Esophagus (tissue), 2 donors: ENCODE measurements at regions not wholly inside any gene's neighbourhood (a gene's known extent, or its start where the extent isn't known, plus 50 kb on each side); places are given as distances from the start of the nearest gene placed in this dataset.
"Not testable (repeated sequence)": the region's sequence is repeated elsewhere in the genome, so short reads cannot be mapped to it uniquely, and the experiment has no call there.

Experiments used
- H3K27ac ChIP-seq, 2 donors: one replicate each; pipeline ENCODE4 v1.5.1; 2013; ENCODE audit warnings: low read depth in 2 of 2, mild to moderate bottlenecking in 2 of 2, inconsistent platforms in 1 of 2, low read length in 1 of 2, moderate library complexity in 1 of 2
- H3K27me3 ChIP-seq, 2 donors: one replicate each; pipeline ENCODE4 v1.6.1; 2013; ENCODE audit warnings: low read length in 2 of 2, control low read depth in 1 of 2, mild to moderate bottlenecking in 1 of 2; ENCODE audit not compliant: insufficient read depth in 2 of 2, control insufficient read depth in 1 of 2
- H3K36me3 ChIP-seq, 2 donors: one replicate each; pipeline ENCODE4 v1.6.1; 2013; ENCODE audit warnings: low read length in 1 of 2; ENCODE audit not compliant: control insufficient read depth in 2 of 2, insufficient read depth in 2 of 2
- H3K4me1 ChIP-seq, 2 donors: one replicate each; pipeline ENCODE4 v1.6.1; 2013; ENCODE audit warnings: low read length in 1 of 2; ENCODE audit not compliant: control insufficient read depth in 2 of 2, insufficient read depth in 2 of 2
- H3K4me3 ChIP-seq, 2 donors: one replicate each; pipeline ENCODE4 v1.5.1; 2013; ENCODE audit warnings: low read length in 2 of 2, mild to moderate bottlenecking in 2 of 2, low read depth in 1 of 2, moderate library complexity in 1 of 2
- H3K9me3 ChIP-seq, 2 donors: one replicate each; pipeline ENCODE4 v1.6.1; 2013; ENCODE audit warnings: mild to moderate bottlenecking in 2 of 2, low read depth in 1 of 2, low read length in 1 of 2, moderate library complexity in 1 of 2; ENCODE audit not compliant: control insufficient read depth in 2 of 2, insufficient read depth in 1 of 2
- WGBS, 2 donors: extraction: QIAGEN DNeasy Blood & Tissue Kit; methylation state at CpG; one replicate each; pipeline ENCODE4 v1.1.7; 2013; 5-methylcytosine and 5-hydroxymethylcytosine counted together
- donor health status: healthy with polysubstance abuse.
- donor health status: Bipolar disorder and iron deficiency.

GRCh38 chr14:49303946-49304516 lies 282.1 kb downstream of the RPS29 start:
- Histone ChIP-seq H3K27me3 (no peaks in the 10 kb centered on the region), H3K9me3 (no peaks in the 10 kb centered on the region), H3K36me3 (no peaks in the 10 kb centered on the region), H3K4me3 (no peak overlapping the region), H3K4me1 (no peaks in the 10 kb centered on the region), H3K27ac (no peak overlapping the region)
- WGBS, 2 donors = 14 to 17% methylated on average over 5 of the region's 5 CpGs

GRCh38 chr14:49297102-49297501 lies 289.1 kb downstream of the RPS29 start:
- no peaks in the 10 kb centered on the region for H3K27me3 ChIP-seq
- no peak overlapping the region for H3K4me3 ChIP-seq
- no peak overlapping the region for H3K27ac ChIP-seq
- 74% methylated on average over 3 of the region's 3 CpGs for WGBS, 2 donors
- no peaks in the 10 kb centered on the region for H3K36me3 ChIP-seq
- no peaks in the 10 kb centered on the region for H3K4me1 ChIP-seq
- no peaks in the 10 kb centered on the region for H3K9me3 ChIP-seq

- Histone ChIP-seq H3K9me3 (no peaks in the 10 kb centered on the region), H3K4me1 (no peaks in the 10 kb centered on the region), H3K27me3 (no peaks in the 10 kb centered on the region), H3K36me3 (no peaks in the 10 kb centered on the region), H3K4me3 (no peak overlapping the region), H3K27ac (no peak overlapping the region)
- WGBS, 2 donors = 56 to 59% methylated on average over 5 of the region's 5 CpGs
These were observed 291.5 kb downstream of the RPS29 start for GRCh38 chr14:49294621-49295148.

- Histone ChIP-seq H3K27ac (no peak overlapping the region), H3K27me3 (no peaks in the 10 kb centered on the region), H3K4me3 (no peak overlapping the region), H3K4me1 (no peaks in the 10 kb centered on the region), H3K36me3 (no peaks in the 10 kb centered on the region), H3K9me3 (no peaks in the 10 kb centered on the region)
- 41 to 45% methylated on average over 5 of the region's 5 CpGs for whole genome bisulfite sequencing, 2 donors
These were observed 299.2 kb downstream of the RPS29 start for GRCh38 chr14:49287004-49287403.

GRCh38 chr14:49286257-49286983 lies 299.8 kb downstream of the RPS29 start:
- Histone ChIP-seq H3K27me3 (no peaks in the 10 kb centered on the region), H3K9me3 (no peaks in the 10 kb centered on the region), H3K4me3 (no peak overlapping the region), H3K27ac (no peak overlapping the region), H3K4me1 (no peaks in the 10 kb centered on the region), H3K36me3 (no peaks in the 10 kb centered on the region)
- WGBS, 2 donors = 81 to 96% methylated on average over 1 of the region's 1 CpG

- no peaks in the 10 kb centered on the region for H3K27me3 ChIP-seq
- H3K36me3 ChIP-seq = no peaks in the 10 kb centered on the region
- 32 to 51% methylated on average over 1 of the region's 1 CpG for WGBS, 2 donors
- no peaks in the 10 kb centered on the region for H3K9me3 ChIP-seq
- no peaks in the 10 kb centered on the region for H3K4me1 ChIP-seq
- H3K27ac ChIP-seq = no peak overlapping the region
- H3K4me3 ChIP-seq = no peak overlapping the region
These were observed 305.6 kb downstream of the RPS29 start for GRCh38 chr14:49280566-49280965.

GRCh38 chr14:49250517-49250916 lies 335.7 kb downstream of the RPS29 start:
- H3K4me3 ChIP-seq = no peak overlapping the region
- no peaks in the 10 kb centered on the region for H3K4me1 ChIP-seq
- 85 to 87% methylated on average over 6 of the region's 6 CpGs for whole genome bisulfite sequencing, 2 donors
- no peaks in the 10 kb centered on the region for H3K36me3 ChIP-seq
- H3K27ac ChIP-seq = no peak overlapping the region
- peaks cover 0 to 8% of the 10 kb centered on the region in 2 donors for H3K9me3 ChIP-seq
- no peaks in the 10 kb centered on the region for H3K27me3 ChIP-seq

GRCh38 chr14:49250109-49250508 lies 336.1 kb downstream of the RPS29 start:
- WGBS, 2 donors = 88 to 89% methylated on average over 4 of the region's 4 CpGs

GRCh38 chr14:49249022-49249421 lies 337.2 kb downstream of the RPS29 start:
- H3K4me3 ChIP-seq = no peak overlapping the region

More at GRCh38 chr14:49250109-49250508, 336.1 kb downstream of the RPS29 start:
- Histone ChIP-seq H3K4me3 (no peak overlapping the region), H3K9me3 (peaks cover 0 to 8% of the 10 kb centered on the region in 2 donors), H3K36me3 (no peaks in the 10 kb centered on the region), H3K27me3 (no peaks in the 10 kb centered on the region), H3K27ac (no peak overlapping the region), H3K4me1 (no peaks in the 10 kb centered on the region)

GRCh38 chr14:49243777-49244176 lies 342.4 kb downstream of the RPS29 start:
- H3K4me1 ChIP-seq, H3K36me3 ChIP-seq, H3K27me3 ChIP-seq, H3K27ac ChIP-seq, H3K4me3 ChIP-seq, H3K9me3 ChIP-seq: not testable (repeated sequence)
- WGBS, 2 donors = 85 to 87% methylated on average over 5 of the region's 5 CpGs

More at GRCh38 chr14:49249022-49249421, 337.2 kb downstream of the RPS29 start:
- no peaks in the 10 kb centered on the region for H3K36me3 ChIP-seq
- peaks cover 0 to 8% of the 10 kb centered on the region in 2 donors for H3K9me3 ChIP-seq
- H3K4me1 ChIP-seq = no peaks in the 10 kb centered on the region
- no peaks in the 10 kb centered on the region for H3K27me3 ChIP-seq
- no peak overlapping the region for H3K27ac ChIP-seq
